ENCODE measurements at regions not wholly inside any gene's neighbourhood (a gene's known extent, or its start where the extent isn't known, plus 50 kb on each side); places are given as distances from the start of the nearest gene placed in this dataset.

DNA sequence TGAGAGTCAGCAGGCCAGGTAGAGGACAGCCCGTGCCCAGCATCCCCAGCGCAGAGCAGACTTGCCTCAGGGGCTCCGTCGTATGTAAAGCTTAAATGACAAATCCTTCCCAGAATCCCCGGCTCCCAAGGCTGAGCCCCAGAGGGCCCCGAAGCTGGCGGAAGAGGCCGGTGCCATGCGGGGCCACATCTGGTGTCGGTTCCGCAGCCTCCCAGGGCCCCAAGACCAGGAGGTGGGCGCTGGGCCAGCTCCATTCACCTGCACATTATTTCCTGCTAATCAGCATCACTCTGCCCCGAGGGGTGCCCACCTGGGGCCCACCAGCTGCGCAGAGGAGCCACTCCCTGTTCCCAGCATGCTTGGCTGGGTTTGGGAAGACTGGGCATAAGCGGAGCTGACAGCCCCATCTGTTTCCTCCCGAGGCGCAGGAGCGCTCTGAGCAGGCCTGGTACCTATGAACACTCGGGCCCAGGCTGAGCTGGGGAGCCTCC, 124.0 kb upstream of the PPP1R26 start:
- no peak for TF ChIP-seq POLR2A (IDR thresholded peaks at IDR 0.05)
- TF ChIP-seq, protein P1, sequence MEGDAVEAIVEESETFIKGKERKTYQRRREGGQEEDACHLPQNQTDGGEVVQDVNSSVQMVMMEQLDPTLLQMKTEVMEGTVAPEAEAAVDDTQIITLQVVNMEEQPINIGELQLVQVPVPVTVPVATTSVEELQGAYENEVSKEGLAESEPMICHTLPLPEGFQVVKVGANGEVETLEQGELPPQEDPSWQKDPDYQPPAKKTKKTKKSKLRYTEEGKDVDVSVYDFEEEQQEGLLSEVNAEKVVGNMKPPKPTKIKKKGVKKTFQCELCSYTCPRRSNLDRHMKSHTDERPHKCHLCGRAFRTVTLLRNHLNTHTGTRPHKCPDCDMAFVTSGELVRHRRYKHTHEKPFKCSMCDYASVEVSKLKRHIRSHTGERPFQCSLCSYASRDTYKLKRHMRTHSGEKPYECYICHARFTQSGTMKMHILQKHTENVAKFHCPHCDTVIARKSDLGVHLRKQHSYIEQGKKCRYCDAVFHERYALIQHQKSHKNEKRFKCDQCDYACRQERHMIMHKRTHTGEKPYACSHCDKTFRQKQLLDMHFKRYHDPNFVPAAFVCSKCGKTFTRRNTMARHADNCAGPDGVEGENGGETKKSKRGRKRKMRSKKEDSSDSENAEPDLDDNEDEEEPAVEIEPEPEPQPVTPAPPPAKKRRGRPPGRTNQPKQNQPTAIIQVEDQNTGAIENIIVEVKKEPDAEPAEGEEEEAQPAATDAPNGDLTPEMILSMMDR (IDR thresholded peaks at IDR 0.05), result no peak

All from breast epithelium (tissue), 3 donors.